Pons (tissue), 1 donor: ENCODE measurements at regions not wholly inside any gene's neighbourhood (a gene's known extent, or its start where the extent isn't known, plus 50 kb on each side); places are given as distances from the start of the nearest gene placed in this dataset.

Source experiments
- DNase-seq: peaks from one replicate; pipeline ENCODE4 v3.0.0-alpha.2; 2016; ENCODE audit warnings: low spot score

DNA sequence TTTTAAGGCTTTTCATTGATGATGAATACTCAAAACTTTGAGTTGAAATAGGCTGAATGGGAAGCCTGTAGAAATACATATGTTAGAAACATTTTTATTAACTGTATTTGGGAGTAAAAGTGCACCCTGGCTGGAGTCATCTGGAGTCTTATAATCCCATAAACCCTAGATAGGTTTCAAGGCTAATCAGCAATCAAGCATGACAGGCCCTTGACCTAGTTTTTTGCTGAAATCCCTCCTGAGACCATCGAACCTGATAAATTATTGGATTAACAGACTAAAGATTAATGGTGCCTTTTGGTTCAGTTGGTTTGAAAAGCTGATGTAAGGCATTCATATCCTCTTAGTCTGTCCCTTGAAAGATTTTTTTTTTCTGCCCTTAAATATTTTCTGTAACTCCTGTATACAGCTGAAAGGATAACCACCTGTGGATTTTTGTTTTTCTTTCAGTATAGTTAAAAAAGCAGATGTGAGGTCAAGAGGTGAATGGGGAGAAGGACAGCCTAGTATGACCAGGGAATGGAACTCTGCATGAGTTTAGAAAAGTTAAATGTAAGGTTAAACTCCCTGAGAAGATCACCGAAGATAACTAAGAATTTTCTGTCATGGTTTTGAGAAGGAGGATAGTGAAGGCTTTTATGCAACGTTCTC, 69.4 kb upstream of the STXBP5L start:
- DNase-seq = no peak

DNA sequence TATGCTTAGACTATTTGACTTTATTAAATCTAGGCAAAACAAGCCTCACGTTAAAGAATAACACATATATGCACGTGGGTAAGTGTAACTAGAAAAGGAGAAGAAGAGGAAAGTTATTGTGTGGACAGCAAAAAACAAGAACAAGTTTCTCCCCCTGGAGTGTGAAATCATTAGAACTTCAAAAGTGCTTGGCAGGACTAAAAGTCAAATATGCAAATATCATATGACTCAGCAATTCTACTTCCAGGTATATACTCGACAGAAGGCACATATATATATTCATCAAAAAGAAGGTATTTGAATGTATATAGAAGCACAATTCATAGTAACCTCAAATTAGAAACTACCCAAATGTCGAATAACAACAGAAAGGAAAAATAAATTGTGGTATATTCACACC, 68.9 kb upstream of the STXBP5L start:
- no peak for DNase-seq

DNA sequence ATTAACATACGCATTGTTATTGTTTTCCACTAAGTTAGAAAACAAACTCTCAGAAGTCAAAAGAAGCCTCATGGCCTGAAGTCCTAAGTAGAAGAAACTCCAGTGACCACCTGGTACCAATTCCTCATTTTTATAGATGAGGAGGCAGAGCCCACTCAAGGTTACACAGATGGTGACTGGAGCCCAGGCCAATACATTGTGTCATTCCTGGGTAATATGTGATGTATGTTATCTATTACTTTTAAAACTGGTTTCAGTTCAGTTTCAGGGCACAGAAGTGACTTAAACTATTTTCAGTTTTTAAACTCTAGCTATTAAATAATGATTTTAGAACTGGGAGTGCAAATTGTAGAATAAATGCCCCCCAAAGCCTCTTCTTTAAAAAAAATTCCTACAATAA, 66.7 kb upstream of the STXBP5L start:
- no peak for DNase-seq

DNA sequence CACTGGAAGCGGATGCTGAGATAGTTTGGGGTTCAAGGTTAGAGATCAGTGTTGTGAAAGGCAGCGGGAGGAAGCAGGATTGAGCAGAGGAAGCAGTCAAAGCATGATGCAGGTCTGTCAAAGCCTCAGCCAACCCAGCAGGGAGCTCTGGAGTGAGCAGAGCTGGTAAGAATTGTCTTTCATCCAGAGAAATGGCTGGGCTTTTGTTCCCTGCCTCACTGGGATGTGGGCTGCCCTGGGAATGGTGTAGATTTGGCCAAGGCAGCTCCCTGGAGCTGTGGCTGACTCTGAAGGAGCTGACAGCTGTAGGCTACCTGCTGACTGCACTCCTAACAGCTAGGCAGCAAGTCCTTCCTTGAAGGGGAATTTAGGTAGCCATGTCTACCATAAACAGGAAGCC, 61.9 kb upstream of the STXBP5L start:
- no peak for DNase-seq

DNA sequence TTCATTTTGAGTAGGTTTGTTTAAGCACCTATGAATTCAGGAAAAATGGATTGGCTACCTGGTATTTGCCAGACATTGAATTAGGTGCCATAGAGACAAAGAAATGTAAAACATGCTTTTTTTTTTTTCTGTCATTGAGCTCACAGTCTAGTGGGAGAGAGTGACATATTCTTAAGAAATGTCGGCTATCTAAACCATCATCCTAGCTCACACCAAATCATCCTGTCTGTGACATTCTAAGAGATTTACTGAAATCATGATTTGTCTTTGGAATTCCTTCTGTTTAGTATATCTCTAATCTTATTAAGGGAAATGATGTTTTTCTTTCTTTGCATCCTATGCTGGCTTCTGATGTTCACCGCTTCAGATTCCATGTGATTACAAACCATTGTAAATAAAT, 59.5 kb upstream of the STXBP5L start:
- DNase-seq = no peak

DNA sequence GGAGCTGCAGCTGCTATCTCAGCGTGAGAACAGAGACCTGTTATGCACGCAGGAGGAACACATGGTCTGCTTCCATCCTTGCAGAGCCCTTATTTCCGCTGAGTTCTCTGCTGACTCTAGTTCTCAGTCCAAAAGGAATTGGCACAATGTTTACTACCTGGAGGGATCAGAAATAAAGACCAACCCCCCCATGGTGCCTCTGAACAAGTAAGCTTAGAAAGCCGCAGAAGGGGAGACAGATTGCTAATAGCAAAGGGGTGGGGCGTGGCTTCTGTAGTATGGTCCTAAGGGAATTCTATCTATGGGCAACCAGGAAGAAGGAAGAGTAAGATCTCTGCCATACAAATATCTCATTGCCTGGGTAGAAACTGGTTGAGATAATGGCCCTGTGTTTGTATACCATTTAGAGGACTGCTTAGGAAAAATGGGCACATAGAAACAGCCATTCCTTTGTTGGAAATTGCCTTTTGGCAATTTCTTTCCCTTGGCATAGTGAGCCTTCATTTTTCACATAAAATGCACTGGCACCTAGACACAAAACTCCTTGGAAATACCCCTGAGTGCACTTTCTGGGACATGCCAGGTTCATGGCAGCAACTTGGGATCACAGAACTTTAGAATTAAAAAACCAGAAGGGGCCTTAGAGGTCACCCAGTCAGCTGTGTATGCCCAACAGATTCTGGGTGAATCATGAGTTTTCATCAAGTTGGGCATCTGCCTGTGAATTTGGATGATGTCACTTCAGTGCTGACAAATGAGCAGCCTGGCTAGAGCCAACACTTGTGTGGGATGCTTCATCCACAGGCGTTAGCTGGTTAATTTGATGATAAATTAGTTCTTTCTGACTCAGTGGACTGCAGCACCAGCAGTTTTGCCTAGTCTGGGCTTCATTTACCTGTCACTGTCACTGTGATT, 57.4 kb upstream of the STXBP5L start:
- peak; percentile 22 for DNase-seq

DNA sequence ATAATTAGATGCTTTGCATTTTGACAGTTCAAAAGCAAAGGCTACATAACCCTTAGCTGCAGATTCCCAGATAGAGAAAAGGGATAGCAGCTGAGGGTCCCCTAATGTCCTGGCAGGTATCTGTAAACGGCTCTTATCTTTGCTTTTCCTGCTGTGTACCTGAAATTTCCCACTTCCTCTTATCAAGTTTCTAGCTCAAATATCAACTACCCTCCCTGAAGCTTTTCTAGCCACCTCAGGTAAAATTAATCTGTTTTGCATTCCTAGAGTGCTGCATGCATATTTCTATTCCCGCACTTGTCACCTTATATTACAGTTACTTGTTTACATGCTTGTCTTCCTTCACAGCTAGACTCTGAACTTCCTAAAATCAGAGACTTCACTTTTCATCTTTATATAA, 55.6 kb upstream of the STXBP5L start:
- DNase-seq = no peak

DNA sequence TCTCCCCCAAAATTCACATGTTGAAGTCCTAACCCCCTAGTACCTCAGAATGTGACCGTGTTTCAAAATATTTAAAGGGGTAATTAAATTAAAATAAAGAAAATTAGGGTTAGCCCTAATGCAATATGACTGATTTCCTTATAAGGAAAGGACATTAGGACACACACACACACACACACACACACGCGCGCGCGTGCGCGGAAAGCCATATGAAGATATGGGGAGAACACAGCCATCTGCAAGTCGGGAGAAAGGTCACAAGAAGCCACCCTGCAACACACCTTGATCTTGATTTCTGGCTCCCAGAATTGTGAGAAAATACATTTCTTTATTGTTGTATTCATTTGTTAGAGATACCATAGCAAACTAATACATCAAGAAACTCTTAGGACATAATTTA, 54.6 kb upstream of the STXBP5L start:
- no peak for DNase-seq

DNA sequence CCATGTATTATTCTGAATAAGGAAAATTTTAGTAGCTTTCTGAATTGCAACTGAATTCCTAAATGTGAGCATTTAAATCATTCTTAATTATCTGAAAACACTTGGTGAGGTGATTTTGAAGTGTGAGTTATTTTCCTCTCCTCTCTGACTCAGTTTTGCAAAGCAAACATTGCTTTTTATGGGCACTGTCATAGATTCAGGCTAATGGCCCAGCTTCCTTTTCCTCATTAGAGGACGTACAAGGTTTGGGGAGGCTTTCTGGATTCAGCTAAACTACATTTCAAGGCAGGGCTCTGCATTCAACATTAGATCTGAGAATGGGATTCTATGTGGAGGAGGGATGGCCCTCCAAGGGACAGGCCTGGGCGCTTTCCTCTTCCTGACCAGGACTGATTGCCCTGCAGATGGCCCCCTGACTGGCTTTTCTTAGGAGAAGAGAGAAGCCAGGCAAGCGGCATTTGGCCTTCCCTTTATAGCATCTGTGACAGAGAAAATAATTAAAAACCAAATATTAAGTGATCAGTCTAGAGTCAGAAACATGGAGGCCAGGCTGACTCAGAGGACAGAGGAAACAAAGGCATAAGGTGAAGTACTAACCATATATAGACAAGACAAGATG, 53.0 kb upstream of the STXBP5L start:
- peak; percentile 11 for DNase-seq

DNA sequence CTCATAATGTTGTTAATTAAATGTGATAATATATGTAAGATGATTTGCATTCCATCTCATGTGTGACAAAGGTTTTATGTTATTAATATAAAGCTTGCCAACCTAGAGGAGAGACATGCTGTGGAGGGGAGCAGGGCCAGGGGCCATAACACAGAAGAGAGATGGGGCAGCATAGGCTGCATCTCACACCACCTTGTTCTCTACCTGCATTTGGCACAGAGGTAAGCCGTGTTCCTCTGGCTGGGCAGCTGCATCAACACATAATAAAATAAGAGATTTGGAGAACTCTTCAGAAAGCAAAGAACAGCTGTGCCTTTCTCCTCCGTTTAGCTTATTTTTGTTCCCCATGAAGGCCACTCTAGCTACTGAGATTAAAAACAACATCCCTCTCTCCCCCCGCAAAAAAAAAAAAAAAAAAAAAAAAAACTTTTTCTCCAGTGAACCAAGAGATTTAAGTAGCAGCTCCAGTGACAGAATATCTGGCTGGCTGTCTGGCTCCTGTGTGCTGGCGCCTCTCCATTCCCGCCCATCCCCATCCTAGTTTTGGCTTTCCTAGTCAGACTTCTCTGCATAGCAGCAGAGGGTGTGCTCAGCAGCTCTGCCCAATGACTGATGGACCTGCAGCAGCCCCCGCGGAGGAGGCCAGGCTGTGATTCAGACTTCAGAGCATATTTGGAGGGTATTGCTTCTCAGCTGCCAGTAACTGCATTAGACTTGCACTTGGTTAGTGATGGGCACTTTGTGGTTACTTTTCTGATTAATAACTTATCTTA, 52.2 kb upstream of the STXBP5L start:
- DNase-seq = peak; percentile 29
